Panc1 (cell line): ENCODE measurements at regions not wholly inside any gene's neighbourhood (a gene's known extent, or its start where the extent isn't known, plus 50 kb on each side); places are given as distances from the start of the nearest gene placed in this dataset.

ENCODE experiments used
- ATAC-seq: fragments of 200-7000 bp; cut with Tn5 transposase; 2 replicates; pipeline ENCODE4 v1.9.1; 2020; ENCODE audit warnings: mild to moderate bottlenecking, moderate library complexity
- BruUV-seq: library from RNA; stranded (reverse); fragments of 400-500 nt; replicated peaks from 2 replicates; lab custom pipeline; 2021; lab: Mats Ljungman, UMichigan
- CTCF ChIA-PET: fragments of 300-600 bp; sonication (Branson Sonifier 250); formaldehyde crosslinking; loops from one replicate; lab custom pipeline; 2022; ENCODE audit warnings: antibody characterized with exemption; lab: Charles Lee
- POLR2A ChIA-PET: fragments of 300-600 bp; sonication (Branson Sonifier 250); formaldehyde crosslinking; loops from one replicate; lab custom pipeline; 2022; ENCODE audit warnings: antibody characterized with exemption; lab: Charles Lee
- DNase-seq: peaks from one replicate; pipeline ENCODE4 v3.0.0-alpha.2; 2010; ENCODE audit warnings: low read depth, low spot score
- H3K27ac ChIP-seq: 2 replicates; pipeline ENCODE4 v1.5.1; 2011; ENCODE audit warnings: mild to moderate bottlenecking, low read length, inconsistent platforms
- H3K27me3 ChIP-seq: fragments of 200-500 bp; sonication (Bioruptor generic); 2 replicates; pipeline ENCODE4 v1.6.0; 2014; ENCODE audit warnings: low read length, inconsistent platforms; ENCODE audit not compliant: control insufficient read depth, insufficient read depth
- H3K36me3 ChIP-seq: fragments of 200-500 bp; sonication (Bioruptor generic); 2 replicates; pipeline ENCODE4 v1.5.1; 2014; ENCODE audit warnings: inconsistent platforms, mild to moderate bottlenecking, low read length, moderate library complexity; ENCODE audit not compliant: control insufficient read depth, insufficient read depth
- H3K4me1 ChIP-seq: 2 replicates; pipeline ENCODE4 v1.5.1; 2011; ENCODE audit warnings: inconsistent platforms, mild to moderate bottlenecking, low read length, moderate library complexity; ENCODE audit not compliant: control insufficient read depth, insufficient read depth
- H3K4me3 ChIP-seq, 2 experiments: 2 replicates each; pipeline ENCODE4 v1.5.1; 2011 to 2012; ENCODE audit warnings: low read depth in 2 of 2, low read length in 2 of 2, mild to moderate bottlenecking in 2 of 2, inconsistent platforms in 1 of 2, moderate library complexity in 1 of 2
- H3K9me3 ChIP-seq: fragments of 200-500 bp; sonication (Bioruptor generic); 2 replicates; pipeline ENCODE4 v1.5.1; 2014; ENCODE audit warnings: low read depth, mild to moderate bottlenecking, inconsistent platforms, low read length, moderate library complexity; ENCODE audit not compliant: control insufficient read depth, insufficient read depth
- CTCF ChIP-seq: fragments of 450-650 bp; IDR thresholded peaks from 2 replicates; pipeline ENCODE4 v1.5.1; 2017; ENCODE audit warnings: mild to moderate bottlenecking
- POLR2AphosphoS5 ChIP-seq: IDR thresholded peaks from 2 replicates; pipeline ENCODE4 v1.6.1; 2012; ENCODE audit warnings: mild to moderate bottlenecking, low read depth, low read length, moderate library complexity
- REST ChIP-seq, 2 experiments: IDR thresholded peaks; 2 replicates each; pipeline ENCODE4 v1.6.1; 2011 to 2012; ENCODE audit warnings: low read depth in 2 of 2, control low read depth in 1 of 2, low read length in 1 of 2, mild to moderate bottlenecking in 1 of 2, moderate library complexity in 1 of 2; ENCODE audit not compliant: insufficient read depth in 1 of 2
- SIN3A ChIP-seq: IDR thresholded peaks from 2 replicates; pipeline ENCODE4 v1.6.1; 2012; ENCODE audit warnings: low read depth, mild to moderate bottlenecking, low read length, moderate library complexity, borderline replicate concordance; ENCODE audit not compliant: insufficient read depth
- TCF7L2 ChIP-seq: IDR thresholded peaks from 2 replicates; pipeline ENCODE4 v1.6.1; 2011; ENCODE audit warnings: mild to moderate bottlenecking, low read depth, low read length, inconsistent platforms
- in situ Hi-C: cut with HindIII; loops from 2 replicates; pipeline ENCODE4 v1.10.0; 2016; ENCODE audit warnings: low sequenced_read_pairs, low pct_unique_long_range_greater_than_20kb
- intact Hi-C: fragments of 100-400 bp; cut with micrococcal nuclease; formaldehyde crosslinking; loops from one replicate; pipeline ENCODE4 v1.10.0; 2022; ENCODE audit not compliant: unreplicated experiment

GRCh38 chrX:138871739-138872138 is 160.2 kb upstream of the FGF13 start:
- no TSS peak for BruUV-seq
- in situ Hi-C loops (no loop called here), intact Hi-C loops (no loop called here)
- Histone ChIP-seq H3K27me3 (no peaks in the 10 kb centered on the region), H3K36me3 (no peaks in the 10 kb centered on the region), H3K27ac (no peak overlapping the region), H3K4me3 (no peak overlapping the region), H3K4me1 (no peaks in the 10 kb centered on the region), H3K9me3 (no peaks in the 10 kb centered on the region)
- ChIA-PET POLR2A (no interaction called here), CTCF (no interaction called here)
- no peak for DNase-seq
- no peak for ATAC-seq
- no peak for TF ChIP-seq TCF7L2
- no peak for TF ChIP-seq SIN3A
- TF ChIP-seq REST (IDR thresholded peaks at IDR 0.05; ENCODE audit: insufficient read depth in 1 of 2, low read depth in 2 of 2, low read length in 1 of 2): no peak
- TF ChIP-seq POLR2AphosphoS5: no peak
- TF ChIP-seq CTCF: no peak

- Histone ChIP-seq H3K36me3 (no peaks in the 10 kb centered on the region), H3K4me1 (no peaks in the 10 kb centered on the region), H3K27ac (no peak overlapping the region), H3K9me3 (no peaks in the 10 kb centered on the region), H3K4me3 (no peak overlapping the region), H3K27me3 (no peaks in the 10 kb centered on the region)
- TF ChIP-seq POLR2AphosphoS5: no peak
- TF ChIP-seq REST (IDR thresholded peaks at IDR 0.05; ENCODE audit: insufficient read depth in 1 of 2, low read depth in 2 of 2, low read length in 1 of 2): no peak
- no peak for TF ChIP-seq SIN3A
- TF ChIP-seq TCF7L2: no peak
- TF ChIP-seq CTCF: no peak
- no peak for DNase-seq
- ChIA-PET CTCF (no interaction called here), POLR2A (no interaction called here)
- no peak for ATAC-seq
- intact Hi-C loops: no loop called here
- in situ Hi-C loops: no loop called here
- BruUV-seq: no TSS peak
These were observed 155.1 kb upstream of the FGF13 start for GRCh38 chrX:138866643-138867042.
